ENCODE measurements at regions not wholly inside any gene's neighbourhood (a gene's known extent, or its start where the extent isn't known, plus 50 kb on each side); places are given as distances from the start of the nearest gene placed in this dataset.
"Not testable (repeated sequence)": the region's sequence is repeated elsewhere in the genome, so short reads cannot be mapped to it uniquely, and the experiment has no call there.

DNA sequence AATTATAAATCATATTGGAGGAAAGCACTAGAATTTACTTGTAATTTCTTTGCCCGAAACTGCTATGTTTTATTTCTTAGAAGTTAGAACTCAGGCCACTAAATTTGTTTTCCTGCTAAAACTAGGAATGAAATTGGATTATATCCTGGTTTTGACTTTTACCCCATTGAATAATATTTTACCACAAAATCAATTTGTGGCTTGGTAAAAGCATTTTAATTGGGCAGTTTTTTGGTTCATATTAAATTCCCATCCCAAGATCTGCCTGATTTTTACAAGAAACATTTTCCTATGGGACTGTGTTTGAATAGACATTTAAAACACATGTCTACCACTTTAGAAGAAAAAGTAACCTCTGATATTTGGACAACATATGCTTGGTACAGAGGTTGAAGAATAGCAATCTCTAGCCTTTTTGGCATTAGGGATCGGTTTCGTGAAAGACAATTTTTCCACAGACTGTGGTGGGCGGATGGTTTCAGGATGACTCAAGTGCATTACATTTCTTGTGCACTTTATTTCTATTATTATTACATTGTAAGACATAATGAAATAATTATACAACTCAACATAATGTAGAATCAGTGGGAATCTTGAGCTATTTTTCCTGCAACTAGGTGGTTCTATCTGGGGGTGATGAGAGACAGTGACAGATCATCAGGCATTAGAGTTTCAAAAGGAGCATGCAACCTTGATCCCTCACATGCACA is 565.6 kb downstream of the PRR16 start:
- no peak overlapping the region for H3K27ac ChIP-seq
- TF ChIP-seq, protein P1, sequence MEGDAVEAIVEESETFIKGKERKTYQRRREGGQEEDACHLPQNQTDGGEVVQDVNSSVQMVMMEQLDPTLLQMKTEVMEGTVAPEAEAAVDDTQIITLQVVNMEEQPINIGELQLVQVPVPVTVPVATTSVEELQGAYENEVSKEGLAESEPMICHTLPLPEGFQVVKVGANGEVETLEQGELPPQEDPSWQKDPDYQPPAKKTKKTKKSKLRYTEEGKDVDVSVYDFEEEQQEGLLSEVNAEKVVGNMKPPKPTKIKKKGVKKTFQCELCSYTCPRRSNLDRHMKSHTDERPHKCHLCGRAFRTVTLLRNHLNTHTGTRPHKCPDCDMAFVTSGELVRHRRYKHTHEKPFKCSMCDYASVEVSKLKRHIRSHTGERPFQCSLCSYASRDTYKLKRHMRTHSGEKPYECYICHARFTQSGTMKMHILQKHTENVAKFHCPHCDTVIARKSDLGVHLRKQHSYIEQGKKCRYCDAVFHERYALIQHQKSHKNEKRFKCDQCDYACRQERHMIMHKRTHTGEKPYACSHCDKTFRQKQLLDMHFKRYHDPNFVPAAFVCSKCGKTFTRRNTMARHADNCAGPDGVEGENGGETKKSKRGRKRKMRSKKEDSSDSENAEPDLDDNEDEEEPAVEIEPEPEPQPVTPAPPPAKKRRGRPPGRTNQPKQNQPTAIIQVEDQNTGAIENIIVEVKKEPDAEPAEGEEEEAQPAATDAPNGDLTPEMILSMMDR (conservative IDR thresholded peaks at IDR 0.05): no peak
- no peak for TF ChIP-seq ZFX (IDR thresholded peaks at IDR 0.05)

DNA sequence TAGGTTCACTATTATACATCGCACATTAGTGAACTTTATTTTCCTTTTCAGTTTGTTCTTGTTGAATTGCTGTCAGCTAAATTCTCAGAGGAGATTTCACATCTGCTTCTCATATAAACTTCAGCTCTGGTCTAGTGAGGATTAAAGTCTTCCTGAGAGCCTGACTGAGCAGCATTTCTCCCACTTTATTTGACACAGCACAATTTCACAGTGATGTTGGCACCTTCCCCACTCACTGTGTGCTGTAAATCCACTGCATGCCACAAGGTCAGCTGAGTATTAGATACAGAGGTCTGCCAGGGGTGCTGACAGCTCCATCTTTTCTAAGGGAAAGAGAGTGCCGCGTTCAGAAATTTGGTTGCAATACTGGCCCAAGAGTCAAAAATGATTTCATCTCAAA is 567.4 kb downstream of the PRR16 start:
- TF ChIP-seq, protein P1 (conservative IDR thresholded peaks at IDR 0.05): no peak
- no peak for TF ChIP-seq ZFX (IDR thresholded peaks at IDR 0.05)
- H3K27ac ChIP-seq: no peak overlapping the region

DNA sequence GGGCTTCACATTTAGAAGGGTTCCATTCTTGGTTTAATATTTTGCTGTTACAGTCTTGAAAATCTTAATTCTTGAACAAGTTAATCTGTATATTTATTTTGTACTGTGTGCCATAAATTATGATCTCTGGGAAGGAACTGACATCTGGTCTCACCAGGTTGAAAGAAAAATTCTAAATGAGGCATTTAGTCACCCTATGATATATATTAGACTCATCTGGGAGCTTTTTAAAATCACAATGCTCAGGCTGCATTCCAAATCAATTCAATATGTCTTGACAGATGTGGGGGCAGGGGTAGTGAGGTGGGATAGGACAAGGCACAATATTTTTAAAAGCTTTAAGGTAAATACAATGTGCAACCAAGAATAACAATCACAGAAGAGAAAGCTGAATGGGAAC is 569.2 kb downstream of the PRR16 start:
- no peak for TF ChIP-seq ZFX (IDR thresholded peaks at IDR 0.05)
- H3K27ac ChIP-seq: no peak overlapping the region

DNA sequence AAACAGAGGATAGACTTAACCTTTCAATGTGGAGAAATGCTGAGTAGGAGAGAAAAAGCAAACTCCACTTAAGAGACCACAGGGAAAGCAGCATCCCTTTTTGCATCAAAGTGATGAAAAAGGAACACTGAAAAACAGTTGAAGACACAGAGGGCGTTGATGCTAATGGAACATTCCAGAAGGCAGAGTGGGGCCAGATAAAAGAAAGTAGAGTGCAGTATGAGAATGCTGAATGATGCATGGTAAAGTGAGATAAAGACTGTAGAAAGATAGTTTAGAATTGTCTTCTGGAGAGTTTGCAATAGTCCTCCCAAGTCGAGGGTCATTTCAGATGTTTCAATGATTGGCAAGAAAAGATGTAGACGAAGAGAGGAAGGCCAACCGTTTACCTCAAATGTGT is 574.3 kb downstream of the PRR16 start:
- no peak for TF ChIP-seq ZFX (IDR thresholded peaks at IDR 0.05)
- TF ChIP-seq, protein P1 (conservative IDR thresholded peaks at IDR 0.05): no peak
- H3K27ac ChIP-seq: no peak overlapping the region

DNA sequence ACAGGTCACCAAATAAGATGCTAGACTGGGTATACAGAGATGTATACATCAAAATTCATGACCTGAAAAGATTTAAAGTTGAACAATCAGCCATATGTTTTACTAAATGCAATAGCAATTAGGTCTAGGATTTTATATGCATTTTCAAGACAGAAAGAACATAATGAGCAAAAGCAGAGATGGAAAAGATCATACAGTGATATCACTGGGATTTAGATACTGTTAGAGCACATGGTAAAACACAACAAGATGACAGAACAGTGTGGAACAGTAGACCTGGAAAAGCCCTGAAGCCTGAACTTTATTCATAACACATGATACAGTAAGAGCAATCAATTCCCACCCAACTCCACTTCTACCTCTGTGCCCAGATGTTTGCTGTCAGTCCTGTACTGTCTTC is 585.9 kb downstream of the PRR16 start:
- no peak overlapping the region for H3K27ac ChIP-seq
- no peak for TF ChIP-seq ZFX (IDR thresholded peaks at IDR 0.05)
- TF ChIP-seq, protein P1 (conservative IDR thresholded peaks at IDR 0.05): no peak

DNA sequence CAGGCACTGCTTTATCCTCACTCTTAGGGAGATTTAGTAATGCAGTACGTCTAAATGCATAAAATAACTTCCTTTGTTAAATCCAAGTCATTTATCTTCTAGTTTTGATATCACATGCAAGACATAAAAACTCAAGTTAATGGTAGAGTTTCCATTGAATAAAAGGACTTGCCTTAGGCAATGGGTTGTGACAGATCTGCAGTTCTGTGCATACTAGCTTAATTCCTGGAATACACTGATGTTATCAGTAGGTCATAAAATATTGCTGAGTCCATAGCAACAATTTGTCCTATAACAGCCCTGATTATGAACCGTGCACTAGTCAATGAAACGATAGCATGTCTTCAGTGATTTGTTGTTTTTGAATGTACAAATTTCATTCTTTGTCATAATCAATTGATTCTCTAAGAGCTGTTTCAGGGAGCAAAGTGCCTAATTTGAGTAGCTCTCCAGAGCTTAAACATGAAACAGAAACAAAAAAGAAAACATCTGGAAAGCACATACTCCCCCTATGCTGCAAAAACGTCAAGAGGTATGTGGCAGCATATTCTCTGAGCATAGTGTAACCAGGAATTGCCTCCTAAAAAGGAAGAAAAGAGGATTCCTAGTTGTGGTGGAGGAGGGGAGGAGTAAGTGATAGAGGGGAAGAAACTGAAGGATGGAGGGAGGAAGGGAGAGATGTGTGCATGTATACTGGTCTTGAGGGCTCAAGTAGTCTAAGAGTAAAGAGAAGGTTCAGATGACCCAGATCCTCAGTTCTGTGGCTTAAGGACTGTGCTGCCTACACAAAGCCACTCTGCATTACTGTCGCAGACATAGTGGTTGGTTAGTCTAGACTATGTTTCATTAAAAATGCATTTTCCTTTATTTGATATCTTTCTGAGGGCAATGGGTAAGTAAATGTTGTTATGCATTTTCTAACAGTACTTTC is 589.2 kb downstream of the PRR16 start:
- no peak overlapping the region for H3K27ac ChIP-seq
- no peak for TF ChIP-seq ZFX (IDR thresholded peaks at IDR 0.05)
- TF ChIP-seq, protein P1 (conservative IDR thresholded peaks at IDR 0.05): no peak

DNA sequence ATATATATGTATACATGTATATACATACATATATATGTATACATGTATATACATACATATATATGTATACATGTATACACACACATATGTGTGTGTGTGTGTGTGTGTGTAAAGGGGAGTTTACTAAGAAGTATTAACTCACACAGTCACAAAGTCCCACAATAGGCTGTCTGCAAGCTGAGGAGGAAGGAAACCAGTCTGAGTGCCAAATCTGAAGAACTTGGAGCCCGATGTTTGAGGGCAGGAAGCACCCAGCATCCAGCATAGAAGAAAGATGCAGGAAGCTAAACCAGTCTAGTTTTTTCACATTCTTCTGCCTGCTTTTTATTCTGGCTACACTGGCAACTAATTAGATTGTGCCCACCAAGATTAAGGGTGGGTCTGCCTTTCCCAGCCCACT is 591.5 kb downstream of the PRR16 start:
- H3K27ac ChIP-seq: no peak overlapping the region
- TF ChIP-seq, protein P1 (conservative IDR thresholded peaks at IDR 0.05): no peak
- TF ChIP-seq ZFX (IDR thresholded peaks at IDR 0.05): no peak

DNA sequence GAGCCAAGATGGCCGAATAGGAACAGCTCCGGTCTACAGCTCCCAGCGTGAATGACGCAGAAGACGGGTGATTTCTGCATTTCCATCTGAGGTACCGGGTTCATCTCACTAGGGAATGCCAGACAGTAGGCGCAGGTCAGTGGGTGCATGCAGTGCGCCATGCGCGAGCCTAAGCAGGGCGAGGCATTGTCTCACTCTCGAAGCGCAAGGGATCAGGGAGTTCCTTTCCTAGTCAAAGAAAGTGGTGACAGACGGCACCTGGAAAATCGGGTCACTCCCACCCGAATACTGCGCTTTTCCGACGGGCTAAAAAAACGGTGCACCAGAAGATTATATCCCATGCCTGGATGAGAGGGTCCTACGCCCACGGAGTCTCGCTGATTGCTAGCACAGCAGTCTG is 600.1 kb downstream of the PRR16 start:
- not testable (repeated sequence) for H3K27ac ChIP-seq

All from C4-2B (cell line).